DMS 273 (cell line): ENCODE measurements at regions not wholly inside any gene's neighbourhood (a gene's known extent, or its start where the extent isn't known, plus 50 kb on each side); places are given as distances from the start of the nearest gene placed in this dataset.

Source experiments
- DNase-seq: peaks from one replicate; lab custom pipeline; 2025; ENCODE audit not compliant: unreplicated experiment; lab: John Stamatoyannopoulos, UW

DNA sequence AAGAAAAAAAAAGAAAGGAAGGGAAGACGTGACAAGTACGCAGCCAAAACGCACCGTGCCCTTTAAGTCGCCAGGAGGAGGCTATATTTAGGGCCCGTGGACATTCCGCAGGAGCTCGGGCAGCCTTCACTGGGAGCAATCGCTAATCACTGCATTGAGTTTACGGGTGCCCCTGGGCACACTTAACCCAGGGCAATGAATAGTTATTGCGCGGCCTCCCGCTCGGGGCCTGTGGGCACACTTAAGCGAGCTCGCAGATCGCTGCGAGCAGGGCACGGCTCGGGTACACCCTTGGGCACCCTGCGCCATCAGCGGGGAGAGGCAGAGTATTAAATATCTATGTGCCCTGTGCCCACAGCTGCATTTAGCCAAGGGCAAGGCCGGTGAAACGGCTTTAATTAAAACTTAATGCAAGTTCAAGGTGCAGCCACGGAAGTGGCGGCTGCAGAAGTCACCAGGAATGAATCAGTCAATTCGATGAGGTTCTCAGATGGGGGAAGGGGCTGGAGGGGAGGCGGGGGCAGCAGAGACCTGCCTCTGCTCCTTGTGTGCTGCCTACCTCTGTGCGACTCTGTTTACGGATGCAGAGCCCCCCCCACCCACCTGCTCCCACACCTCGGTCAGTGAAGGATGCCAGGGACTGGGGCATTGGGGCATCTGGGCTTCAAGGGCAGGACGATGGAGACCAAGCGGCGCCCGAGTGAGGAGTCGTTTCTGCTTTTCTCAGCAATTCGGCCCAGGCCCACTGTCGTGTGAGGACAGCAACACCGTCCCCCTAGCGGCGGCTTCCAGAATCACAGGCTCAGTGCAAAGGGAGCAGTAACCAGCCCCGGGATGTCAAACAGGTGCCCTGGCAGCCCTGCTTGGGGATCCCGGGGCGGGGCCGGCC is 51.8 kb upstream of the TARDBP start:
- peak; percentile 92 for DNase-seq

DNA sequence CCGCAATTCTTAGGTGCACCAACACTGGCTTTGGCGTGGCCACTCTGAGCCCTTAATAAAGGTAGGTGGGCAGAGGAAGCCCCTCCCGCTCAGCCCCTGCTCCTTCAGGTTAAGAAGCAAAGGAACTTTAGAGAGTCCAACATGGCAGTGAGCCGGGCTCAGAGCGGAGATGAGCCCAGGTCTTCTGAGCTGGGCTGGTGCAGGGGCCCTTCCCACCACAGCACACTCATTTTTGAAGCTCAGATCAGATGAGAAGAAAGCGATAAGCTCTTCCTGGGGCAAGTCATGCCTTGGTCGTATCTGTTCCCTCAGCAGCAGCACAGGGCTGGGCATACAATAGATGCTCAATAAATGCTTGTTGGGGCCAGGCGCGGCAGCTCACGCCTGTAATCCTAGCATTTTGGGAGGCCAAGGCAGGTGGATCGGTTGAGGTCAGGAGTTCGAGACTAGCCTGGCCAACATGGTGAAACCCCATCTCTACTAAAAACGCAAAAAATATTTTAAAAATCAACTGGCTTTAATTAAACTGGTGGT is 51.1 kb upstream of the TARDBP start:
- no peak for DNase-seq

- peak; percentile 90 for DNase-seq
Observed at GRCh38 chr1:10962483-10962882, 50.0 kb upstream of the TARDBP start.
